PC-3 (cell line): ENCODE measurements at regions not wholly inside any gene's neighbourhood (a gene's known extent, or its start where the extent isn't known, plus 50 kb on each side); places are given as distances from the start of the nearest gene placed in this dataset.
"Not testable (repeated sequence)": the region's sequence is repeated elsewhere in the genome, so short reads cannot be mapped to it uniquely, and the experiment has no call there.

Experiments used
- ATAC-seq: fragments of 200-7000 bp; cut with Tn5 transposase; 2 replicates; pipeline ENCODE4 v1.9.1; 2020; ENCODE audit warnings: mild to moderate bottlenecking, moderate library complexity
- BruUV-seq: library from RNA; stranded (reverse); fragments of 400-500 nt; replicated peaks from 2 replicates; lab custom pipeline; 2021; lab: Mats Ljungman, UMichigan
- CTCF ChIA-PET: fragments of 300-600 bp; sonication (Branson Sonifier 250); formaldehyde crosslinking; loops from one replicate; lab custom pipeline; 2022; ENCODE audit warnings: antibody characterized with exemption; lab: Charles Lee
- POLR2A ChIA-PET: fragments of 300-600 bp; sonication (Branson Sonifier 250); formaldehyde crosslinking; loops from one replicate; lab custom pipeline; 2022; ENCODE audit warnings: antibody characterized with exemption; ENCODE audit not compliant: unreplicated experiment; lab: Charles Lee
- DNase-seq: peaks from one replicate; pipeline ENCODE4 v3.0.0-alpha.2; 2015
- H2AFZ ChIP-seq: fragments of 300-600 bp; sonication (generic); 2 replicates; pipeline ENCODE4 v1.6.0; 2016; ENCODE audit warnings: antibody characterized with exemption, low read length
- H3F3A ChIP-seq: fragments of 300-600 bp; sonication (generic); one replicate; pipeline ENCODE4 v1.6.0; 2017; ENCODE audit warnings: antibody characterized with exemption, low read length, control low read depth, mild to moderate bottlenecking; ENCODE audit not compliant: unreplicated experiment
- H3K27ac ChIP-seq: fragments of 300-600 bp; sonication (generic); 2 replicates; pipeline ENCODE4 v1.5.1; 2016; ENCODE audit warnings: mild to moderate bottlenecking, low read length
- H3K27me3 ChIP-seq: fragments of 300-600 bp; sonication (generic); 2 replicates; pipeline ENCODE4 v1.6.1; 2016; ENCODE audit warnings: low read length, mixed read lengths
- H3K36me3 ChIP-seq: fragments of 300-600 bp; sonication (generic); 2 replicates; pipeline ENCODE4 v1.6.1; 2016; ENCODE audit warnings: low read depth, mixed run types, low read length, mixed read lengths
- H3K4me1 ChIP-seq: fragments of 300-600 bp; sonication (generic); 2 replicates; pipeline ENCODE4 v1.5.1; 2016; ENCODE audit warnings: low read length; ENCODE audit not compliant: insufficient read depth
- H3K4me2 ChIP-seq: fragments of 300-600 bp; sonication (generic); 2 replicates; pipeline ENCODE4 v1.6.0; 2016; ENCODE audit warnings: low read length
- H3K4me3 ChIP-seq: fragments of 300-600 bp; sonication (generic); 2 replicates; pipeline ENCODE4 v1.5.1; 2016; ENCODE audit warnings: mild to moderate bottlenecking, low read length, mixed read lengths
- H3K79me2 ChIP-seq: fragments of 300-600 bp; sonication (generic); 2 replicates; pipeline ENCODE4 v1.6.1; 2017; ENCODE audit warnings: low read length, mixed read lengths
- H3K9ac ChIP-seq: fragments of 300-600 bp; sonication (generic); 2 replicates; pipeline ENCODE4 v1.6.0; 2016; ENCODE audit warnings: mild to moderate bottlenecking, low read length
- H3K9me2 ChIP-seq: fragments of 300-600 bp; sonication (generic); replicated peaks from 2 replicates; pipeline ENCODE4 v1.6.1; 2016; ENCODE audit warnings: mixed run types, low read length, mixed read lengths
- H3K9me3 ChIP-seq: fragments of 300-600 bp; sonication (generic); 2 replicates; pipeline ENCODE4 v1.6.1; 2016; ENCODE audit warnings: low read length, mixed read lengths
- H4K20me1 ChIP-seq: fragments of 300-600 bp; sonication (generic); 2 replicates; pipeline ENCODE4 v1.6.1; 2016; ENCODE audit warnings: low read length, mixed read lengths
- EZH2 ChIP-seq: fragments of 300-600 bp; sonication (generic); IDR thresholded peaks from one replicate; pipeline ENCODE4 v1.6.1; 2017; ENCODE audit warnings: antibody characterized with exemption, mild to moderate bottlenecking, low read length; ENCODE audit not compliant: unreplicated experiment
- EZH2phosphoT487 ChIP-seq: fragments of 300-600 bp; sonication (generic); IDR thresholded peaks from 2 replicates; pipeline ENCODE4 v1.6.1; 2018; ENCODE audit warnings: mild to moderate bottlenecking, antibody characterized with exemption, low read length, borderline replicate concordance
- intact Hi-C: fragments of 100-400 bp; cut with micrococcal nuclease; formaldehyde crosslinking; loops from 2 replicates; pipeline ENCODE4 v1.9.0; 2023
- TF ChIP-seq, protein P1 (sequence below): fragments of 300-600 bp; sonication (generic); conservative IDR thresholded peaks from 2 replicates; pipeline ENCODE4 v1.5.1; 2017; ENCODE audit warnings: antibody characterized with exemption, low read depth, mild to moderate bottlenecking, low read length

- DNase-seq (no peak), ATAC-seq (no peak)
- Histone ChIP-seq H3K4me2 (no peak overlapping the region), H4K20me1 (no peaks in the 10 kb centered on the region), H2AFZ (no peak overlapping the region), H3K9me3 (no peaks in the 10 kb centered on the region), H3F3A (no peaks in the 10 kb centered on the region), H3K4me1 (no peaks in the 10 kb centered on the region), H3K27me3 (peaks cover 7% of the 10 kb centered on the region; the same call in 1 of the 2 replicates), H3K9ac (no peak overlapping the region), H3K4me3 (no peak overlapping the region), H3K27ac (no peak overlapping the region), H3K9me2 (no peaks in the 10 kb centered on the region), H3K36me3 (no peaks in the 10 kb centered on the region), H3K79me2 (no peaks in the 10 kb centered on the region)
- POLR2A ChIA-PET, result no interaction called here
- no TSS peak for BruUV-seq
- TF ChIP-seq, protein P1, sequence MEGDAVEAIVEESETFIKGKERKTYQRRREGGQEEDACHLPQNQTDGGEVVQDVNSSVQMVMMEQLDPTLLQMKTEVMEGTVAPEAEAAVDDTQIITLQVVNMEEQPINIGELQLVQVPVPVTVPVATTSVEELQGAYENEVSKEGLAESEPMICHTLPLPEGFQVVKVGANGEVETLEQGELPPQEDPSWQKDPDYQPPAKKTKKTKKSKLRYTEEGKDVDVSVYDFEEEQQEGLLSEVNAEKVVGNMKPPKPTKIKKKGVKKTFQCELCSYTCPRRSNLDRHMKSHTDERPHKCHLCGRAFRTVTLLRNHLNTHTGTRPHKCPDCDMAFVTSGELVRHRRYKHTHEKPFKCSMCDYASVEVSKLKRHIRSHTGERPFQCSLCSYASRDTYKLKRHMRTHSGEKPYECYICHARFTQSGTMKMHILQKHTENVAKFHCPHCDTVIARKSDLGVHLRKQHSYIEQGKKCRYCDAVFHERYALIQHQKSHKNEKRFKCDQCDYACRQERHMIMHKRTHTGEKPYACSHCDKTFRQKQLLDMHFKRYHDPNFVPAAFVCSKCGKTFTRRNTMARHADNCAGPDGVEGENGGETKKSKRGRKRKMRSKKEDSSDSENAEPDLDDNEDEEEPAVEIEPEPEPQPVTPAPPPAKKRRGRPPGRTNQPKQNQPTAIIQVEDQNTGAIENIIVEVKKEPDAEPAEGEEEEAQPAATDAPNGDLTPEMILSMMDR, result no peak
- no peak for TF ChIP-seq EZH2phosphoT487
- no peak for TF ChIP-seq EZH2
- CTCF ChIA-PET, result no interaction called here
- intact Hi-C loops, result no loop called here
Observed at GRCh38 chr22:27073601-27074425, 416.4 kb downstream of the MIAT start.

DNA sequence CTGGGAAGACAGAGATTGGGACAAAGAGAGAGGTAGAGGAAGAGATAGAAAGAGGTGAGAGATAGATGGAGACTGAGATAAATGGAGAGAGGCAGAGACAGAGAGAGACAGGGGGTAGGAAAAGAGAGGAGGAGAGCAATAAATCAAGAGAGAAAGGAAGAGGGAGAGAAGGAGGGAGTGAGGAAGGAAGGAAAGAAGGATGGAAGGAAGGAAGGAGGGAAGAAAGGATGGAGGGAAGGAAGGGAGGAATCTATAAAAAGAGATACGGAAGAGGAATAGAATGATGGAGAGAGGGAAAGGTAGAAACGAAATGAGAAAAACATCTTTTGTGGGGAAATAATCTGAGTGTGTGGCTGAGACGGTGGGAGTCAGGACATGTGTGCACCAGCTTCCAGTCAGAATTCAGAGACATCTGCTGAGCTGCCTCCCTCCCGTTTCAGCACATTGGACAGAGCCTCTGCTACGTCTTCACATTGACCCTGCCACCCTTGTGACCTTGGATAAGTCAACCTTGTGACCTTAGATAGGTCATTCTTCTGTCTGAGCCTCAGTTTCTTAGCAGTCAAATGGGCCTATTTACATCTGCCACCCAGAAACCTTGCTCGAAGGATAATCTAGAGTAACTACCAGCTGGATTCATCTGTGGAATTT lies 417.8 kb downstream of the MIAT start:
- no peaks in the 10 kb centered on the region for H4K20me1 ChIP-seq
- H3K9me2 ChIP-seq, result no peaks in the 10 kb centered on the region
- ATAC-seq (no peak), DNase-seq (no peak)
- H3K4me3 ChIP-seq, result no peak overlapping the region
- ChIA-PET CTCF (no interaction called here), POLR2A (no interaction called here)
- no peak overlapping the region for H3K9ac ChIP-seq
- H3K9me3 ChIP-seq, result no peaks in the 10 kb centered on the region
- H3K79me2 ChIP-seq, result no peaks in the 10 kb centered on the region
- BruUV-seq, result no TSS peak
- H3K4me1 ChIP-seq, result no peaks in the 10 kb centered on the region
- H3F3A ChIP-seq, result no peaks in the 10 kb centered on the region
- no peak overlapping the region for H3K4me2 ChIP-seq
- no peak overlapping the region for H2AFZ ChIP-seq
- intact Hi-C loops, result no loop called here
- TF ChIP-seq EZH2 (no peak), EZH2phosphoT487 (no peak)
- TF ChIP-seq, protein P1, result no peak
- no peaks in the 10 kb centered on the region for H3K36me3 ChIP-seq
- H3K27ac ChIP-seq, result no peak overlapping the region
- H3K27me3 ChIP-seq, result peaks cover 7% of the 10 kb centered on the region; the same call in 1 of the 2 replicates

DNA sequence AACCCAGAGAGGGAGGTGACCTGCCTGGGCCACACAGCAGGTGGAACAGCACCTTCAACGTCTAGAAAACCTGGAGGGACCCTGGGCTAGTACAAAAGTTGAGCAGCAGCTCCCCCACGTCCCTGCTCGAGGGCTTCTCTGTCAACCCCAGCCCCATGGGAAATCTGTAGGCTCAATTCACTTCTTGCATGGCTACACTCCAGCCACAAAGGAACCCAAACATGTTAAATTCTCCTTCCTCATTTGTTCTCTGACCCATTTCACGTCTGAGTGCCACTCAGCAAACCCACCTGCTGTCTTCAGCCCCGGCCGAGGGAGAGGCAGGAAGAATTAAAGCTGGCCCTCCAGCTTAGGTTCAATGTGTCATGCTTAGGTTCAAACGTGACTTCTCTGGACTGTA lies 418.5 kb downstream of the MIAT start:
- Histone ChIP-seq H3K9me2 (no peaks in the 10 kb centered on the region), H3K9ac (no peak overlapping the region), H3K9me3 (no peaks in the 10 kb centered on the region), H3K4me1 (no peaks in the 10 kb centered on the region), H3F3A (no peaks in the 10 kb centered on the region), H2AFZ (no peak overlapping the region), H3K27me3 (peaks cover 7% of the 10 kb centered on the region; the same call in 1 of the 2 replicates), H4K20me1 (no peaks in the 10 kb centered on the region), H3K36me3 (no peaks in the 10 kb centered on the region), H3K4me3 (no peak overlapping the region), H3K79me2 (no peaks in the 10 kb centered on the region), H3K4me2 (no peak overlapping the region), H3K27ac (no peak overlapping the region)
- ChIA-PET CTCF (no interaction called here), POLR2A (no interaction called here)
- no peak for ATAC-seq
- intact Hi-C loops, result no loop called here
- no peak for DNase-seq
- TF ChIP-seq EZH2phosphoT487 (no peak), EZH2 (no peak)
- no TSS peak for BruUV-seq

DNA sequence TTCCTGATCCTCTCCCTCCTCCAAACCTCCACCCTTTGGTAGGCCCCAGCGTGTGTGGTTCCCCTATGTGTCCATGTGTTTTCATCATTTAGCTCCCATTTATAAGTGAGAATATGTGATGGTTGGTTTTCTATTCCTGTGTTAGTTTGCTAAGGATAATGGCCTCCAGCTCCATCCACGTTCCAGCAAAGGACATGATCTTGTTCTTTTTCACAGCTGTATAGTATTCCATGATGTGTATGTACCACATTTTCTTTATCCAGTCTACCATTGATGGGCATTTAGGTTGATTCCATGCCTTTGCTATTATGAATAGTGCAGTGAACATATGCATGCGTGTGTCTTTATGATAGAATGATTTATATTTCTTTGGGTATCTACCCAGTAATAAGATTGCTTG lies 420.7 kb downstream of the MIAT start:
- H3F3A ChIP-seq, H2AFZ ChIP-seq, H3K36me3 ChIP-seq, ATAC-seq, intact Hi-C loops, POLR2A ChIA-PET, BruUV-seq, H3K4me1 ChIP-seq, H3K4me2 ChIP-seq, H3K9ac ChIP-seq, CTCF ChIA-PET, DNase-seq, H3K27me3 ChIP-seq, H4K20me1 ChIP-seq, H3K27ac ChIP-seq, H3K9me3 ChIP-seq, H3K9me2 ChIP-seq, H3K79me2 ChIP-seq, H3K4me3 ChIP-seq: not testable (repeated sequence)
